K562 (cell line): ENCODE measurements at regions not wholly inside any gene's neighbourhood (a gene's known extent, or its start where the extent isn't known, plus 50 kb on each side); places are given as distances from the start of the nearest gene placed in this dataset.
"Not testable (repeated sequence)": the region's sequence is repeated elsewhere in the genome, so short reads cannot be mapped to it uniquely, and the experiment has no call there.

Source experiments
- ATAC-seq: fragments of 200-7000 bp; cut with Tn5 transposase; 3 replicates; pipeline ENCODE4 v1.9.1; 2020; ENCODE audit warnings: moderate library complexity
- BruUV-seq: library from RNA; stranded (reverse); fragments of 400-500 nt; replicated peaks from 2 replicates; lab custom pipeline; 2021; lab: Mats Ljungman, UMichigan
- CTCF ChIA-PET: fragments of 300-600 bp; formaldehyde crosslinking; extraction: SDS; loops from one replicate; lab custom pipeline; 2021; ENCODE audit warnings: low intra/inter-chr PET ratio; lab: Yijun Ruan, JAX
- POLR2A ChIA-PET: fragments of 300-600, 350-650 bp; sonication (Branson Sonifier 250); formaldehyde crosslinking; extraction: SDS; loops from one replicate; lab custom pipeline; 2021; ENCODE audit warnings: antibody characterized with exemption, inconsistent platforms; lab: Yijun Ruan, JAX
- DNase-seq, 4 experiments: peaks; one replicate each; pipeline versions ENCODE4 v3.0.0 to v3.0.0-alpha.2; 2011 to 2018; ENCODE audit warnings: low spot score in 3 of 4, mixed read lengths in 3 of 4; ENCODE audit errors: extremely low read depth in 1 of 4
- FAIRE-seq: peaks from 2 replicates; lab custom pipeline; 2011; peaks lifted over from hg19 to GRCh38; lab: Jason Lieb, UNC
- H2AFZ ChIP-seq: 2 replicates; pipeline ENCODE4 v1.6.0; 2011; ENCODE audit warnings: low read depth, low read length, control low read depth, inconsistent platforms
- H3K27ac ChIP-seq: fragments of 200-600 bp; 3 replicates; pipeline ENCODE4 v1.8.0; 2011; ENCODE audit warnings: low read depth, mild to moderate bottlenecking, control low read depth, inconsistent platforms, low read length, moderate library complexity, mixed read lengths; ENCODE audit errors: extremely low read depth
- H3K27me3 ChIP-seq, 2 experiments: fragments of 300-600 bp in 1 of 2; 2 replicates in 1 of 2; 3 replicates in 1 of 2; pipeline versions ENCODE4 v1.6.0 to v1.8.0; 2011; ENCODE audit warnings: inconsistent platforms in 2 of 2, low read length in 2 of 2, mild to moderate bottlenecking in 1 of 2, mixed read lengths in 1 of 2, moderate library complexity in 1 of 2; ENCODE audit not compliant: control insufficient read depth in 2 of 2, insufficient read depth in 2 of 2
- H3K36me3 ChIP-seq: fragments of 300-600 bp; 3 replicates; pipeline ENCODE4 v1.8.0; 2011; ENCODE audit warnings: mild to moderate bottlenecking, low read length, inconsistent platforms; ENCODE audit not compliant: control insufficient read depth, insufficient read depth
- H3K4me1 ChIP-seq, 2 experiments: fragments of 200-600 bp in 1 of 2; replicated peaks in 1 of 2; 2 replicates in 1 of 2; 3 replicates in 1 of 2; pipeline versions ENCODE4 v1.5.1 to v1.8.0; 2011; ENCODE audit warnings: inconsistent platforms in 2 of 2, low read length in 2 of 2, mild to moderate bottlenecking in 1 of 2, mixed read lengths in 1 of 2, moderate library complexity in 1 of 2; ENCODE audit not compliant: control insufficient read depth in 2 of 2, insufficient read depth in 2 of 2
- H3K4me2 ChIP-seq: 2 replicates; pipeline ENCODE4 v1.6.1; 2011; ENCODE audit warnings: low read length, control low read depth, inconsistent platforms, mixed read lengths; ENCODE audit not compliant: insufficient read depth
- H3K4me3 ChIP-seq: fragments of 200-600 bp; sonication (generic), shearing (Covaris generic); 2 replicates; pipeline ENCODE4 v1.5.1; 2016; ENCODE audit warnings: control low read depth, inconsistent platforms
- H3K79me2 ChIP-seq: fragments of 200-600 bp; 3 replicates; pipeline ENCODE4 v1.8.0; 2011; ENCODE audit warnings: low read length, inconsistent platforms; ENCODE audit not compliant: control insufficient read depth, insufficient read depth
- H3K9ac ChIP-seq, 2 experiments: 2 replicates each; pipeline versions ENCODE4 v1.6.0 to v1.6.1; 2011; ENCODE audit warnings: low read depth in 2 of 2, low read length in 2 of 2, control low read depth in 1 of 2, inconsistent platforms in 1 of 2, mild to moderate bottlenecking in 1 of 2, mixed read lengths in 1 of 2; ENCODE audit not compliant: insufficient read depth in 1 of 2
- H3K9me1 ChIP-seq: one replicate; pipeline ENCODE4 v1.6.0; 2011; ENCODE audit warnings: inconsistent platforms, mild to moderate bottlenecking, low read length, moderate library complexity; ENCODE audit not compliant: control insufficient read depth, insufficient read depth
- H3K9me3 ChIP-seq: replicated peaks from 2 replicates; pipeline ENCODE4 v1.5.1; 2011; ENCODE audit warnings: low read depth, low read length, inconsistent platforms; ENCODE audit not compliant: control insufficient read depth, insufficient read depth
- H4K20me1 ChIP-seq: replicated peaks from 2 replicates; pipeline ENCODE4 v1.6.1; 2011; ENCODE audit warnings: low read length, inconsistent platforms, mixed read lengths; ENCODE audit not compliant: control insufficient read depth, insufficient read depth
- ARHGAP35 ChIP-seq: fragments of 450-650 bp; IDR thresholded peaks from 2 replicates; pipeline ENCODE4 v1.6.1; 2018; ENCODE audit not compliant: partially characterized antibody
- FOXK1 ChIP-seq: sonication (generic); formaldehyde crosslinking; IDR thresholded peaks from 2 replicates; pipeline ENCODE4 v1.8.0; 2022; ENCODE audit warnings: missing genetic modification reagents, mild to moderate bottlenecking, borderline replicate concordance
- NEUROD1 ChIP-seq: fragments of 150-350 bp; IDR thresholded peaks from 2 replicates; pipeline ENCODE4 v1.6.1; 2014; ENCODE audit warnings: borderline replicate concordance, low read length, low read depth; ENCODE audit not compliant: partially characterized antibody
- STAG1 ChIP-seq: sonication (generic); formaldehyde crosslinking; IDR thresholded peaks from 2 replicates; pipeline ENCODE4 v1.5.0; 2020; ENCODE audit warnings: missing genetic modification reagents, borderline replicate concordance
- TCF7L2 ChIP-seq: fragments of 150-350 bp; IDR thresholded peaks from 2 replicates; pipeline ENCODE4 v1.6.1; 2016; ENCODE audit warnings: low read depth, mild to moderate bottlenecking, low read length, moderate library complexity
- U2AF2 ChIP-seq: fragments of 200-400 bp; formaldehyde crosslinking; optimal IDR thresholded peaks from 2 replicates; pipeline ENCODE3; 2017; ENCODE audit warnings: low read depth, mild to moderate bottlenecking, low read length
- YBX1 ChIP-seq: fragments of 450-650 bp; IDR thresholded peaks from 2 replicates; pipeline ENCODE4 v1.7.1; 2016; ENCODE audit warnings: mild to moderate bottlenecking
- ZKSCAN1 ChIP-seq: fragments of 150-350 bp; IDR thresholded peaks from 2 replicates; pipeline ENCODE4 v1.6.1; 2016; ENCODE audit warnings: low read depth, low read length
- ZNF695 ChIP-seq: fragments of 450-650 bp; formaldehyde crosslinking; IDR thresholded peaks from 2 replicates; pipeline ENCODE4 v1.4.0; 2020; ENCODE audit warnings: mild to moderate bottlenecking, moderate library complexity
- WGBS: fragments of 100-300 bp; shearing (Covaris generic); methylation state at CpG from one replicate; pipeline ENCODE4 v1.1.6; 2016; ENCODE audit warnings: low coverage, mixed read lengths; ENCODE audit not compliant: insufficient coverage; ENCODE audit errors: missing lambda C conversion rate; 5-methylcytosine and 5-hydroxymethylcytosine counted together
- in situ Hi-C: fragments of 300-500 bp; cut with MboI; formaldehyde crosslinking; loops from 4 replicates; pipeline ENCODE4 v1.15.0; 2018; ENCODE audit warnings: inconsistent platforms, mixed read lengths
- intact Hi-C: fragments of 100-400 bp; cut with micrococcal nuclease; formaldehyde crosslinking; loops from 2 replicates; pipeline ENCODE4 v1.14.2; 2022

DNA sequence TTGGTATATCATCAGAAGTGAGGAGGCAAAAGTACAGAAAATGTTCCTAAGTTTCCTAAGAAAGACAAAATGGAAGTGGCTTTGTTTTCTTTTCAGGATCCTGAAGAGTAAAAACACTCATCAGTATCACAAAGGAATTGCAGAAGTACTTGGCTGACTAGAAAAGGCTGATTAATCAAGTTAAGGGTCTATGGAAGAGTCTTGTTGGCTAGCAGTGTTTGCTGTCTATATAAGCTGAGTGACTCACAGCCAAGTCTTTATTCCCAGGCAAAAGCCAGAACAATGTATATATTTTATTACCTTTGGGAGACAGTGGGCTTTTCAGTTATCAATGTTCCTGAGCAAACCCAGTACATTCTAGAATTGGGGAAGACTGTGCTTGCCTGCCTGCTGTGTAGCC, 777.0 kb downstream of the PLA2G4A start:
- no peak for TF ChIP-seq STAG1 (CRISPR knock-in tag)
- TF ChIP-seq NEUROD1: no peak
- no peak for TF ChIP-seq TCF7L2
- TF ChIP-seq U2AF2: no peak
- TF ChIP-seq ZKSCAN1: no peak
- no peak for TF ChIP-seq ARHGAP35
- TF ChIP-seq FOXK1 (CRISPR knock-in tag): no peak
- no peak for TF ChIP-seq ZNF695 (CRISPR knock-in tag)
- no peak for TF ChIP-seq YBX1
- TF ChIP-seq, all 486 proteins: peak for 0
- no peaks in the 10 kb centered on the region for H3K79me2 ChIP-seq
- DNase-seq (no peak), FAIRE-seq (no peak), ATAC-seq (no peak)
- intact Hi-C loops: no loop called here
- in situ Hi-C loops: no loop called here
- no peaks in the 10 kb centered on the region for H3K4me1 ChIP-seq
- BruUV-seq: no TSS peak
- ChIA-PET CTCF (no interaction called here), POLR2A (no interaction called here)
- no peak overlapping the region for H2AFZ ChIP-seq
- no peaks in the 10 kb centered on the region for H4K20me1 ChIP-seq
- H3K9me1 ChIP-seq: no peaks in the 10 kb centered on the region
- no peaks in the 10 kb centered on the region for H3K36me3 ChIP-seq
- no peaks in the 10 kb centered on the region for H3K9me3 ChIP-seq
- H3K9ac ChIP-seq: no peak overlapping the region
- H3K4me2 ChIP-seq: no peak overlapping the region
- H3K4me3 ChIP-seq: no peak overlapping the region
- H3K27me3 ChIP-seq: no peaks in the 10 kb centered on the region
- no peak overlapping the region for H3K27ac ChIP-seq

DNA sequence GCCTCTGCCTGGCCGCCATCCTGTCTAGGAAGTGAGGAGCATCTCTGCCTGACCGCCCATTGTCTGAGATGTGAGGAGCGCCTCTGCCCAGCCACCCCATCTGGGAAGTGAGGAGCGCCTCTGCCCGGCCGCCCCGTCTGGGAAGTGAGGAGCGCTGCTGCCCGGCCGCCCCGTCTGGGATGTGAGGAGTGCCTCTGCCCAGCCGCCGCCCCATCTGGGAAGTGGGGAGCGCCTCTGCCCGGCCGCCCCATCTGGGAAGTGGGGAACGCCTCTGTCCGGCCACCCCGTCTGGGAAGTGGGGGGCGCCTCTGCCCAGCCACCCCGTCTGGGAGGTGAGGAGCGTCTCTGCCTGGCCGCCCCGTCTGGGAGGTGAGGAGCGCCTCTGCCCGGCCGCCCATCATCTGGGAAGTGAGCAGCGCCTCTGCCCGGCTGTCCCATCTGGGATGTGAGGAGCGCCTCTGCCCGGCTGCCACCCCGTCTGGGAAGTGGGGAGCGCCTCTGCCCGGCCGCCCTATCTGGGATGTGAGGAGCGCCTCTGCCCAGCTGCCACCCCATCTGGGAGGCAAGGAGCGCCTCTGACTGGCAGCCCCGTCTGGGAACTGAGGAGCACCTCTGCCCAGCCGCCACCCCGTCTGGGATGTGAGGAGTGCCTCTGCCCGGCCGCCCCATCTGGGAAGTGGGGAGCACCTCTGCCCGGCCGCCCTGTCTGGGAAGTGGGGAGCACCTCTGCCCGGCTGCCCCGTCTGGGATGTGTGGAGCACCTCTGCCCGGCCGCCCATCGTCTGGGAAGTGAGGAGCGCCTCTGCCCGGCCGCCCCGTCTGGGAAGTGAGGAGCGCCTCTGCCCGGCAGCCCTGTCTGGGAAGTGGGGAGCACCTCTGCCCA, 787.3 kb downstream of the PLA2G4A start:
- FAIRE-seq, H3K27ac ChIP-seq, intact Hi-C loops, ATAC-seq, POLR2A ChIA-PET, CTCF ChIA-PET, H3K9me3 ChIP-seq, H2AFZ ChIP-seq, H3K9me1 ChIP-seq, H3K9ac ChIP-seq, in situ Hi-C loops, H3K4me2 ChIP-seq, H3K79me2 ChIP-seq, H3K4me1 ChIP-seq, H3K36me3 ChIP-seq, H3K4me3 ChIP-seq, BruUV-seq, DNase-seq, H3K27me3 ChIP-seq, H4K20me1 ChIP-seq: not testable (repeated sequence)
- 6% methylated on average over 38 of the region's 55 CpGs for WGBS

- H3K4me2 ChIP-seq, BruUV-seq, H2AFZ ChIP-seq, H3K36me3 ChIP-seq, POLR2A ChIA-PET, in situ Hi-C loops, H3K27me3 ChIP-seq, H4K20me1 ChIP-seq, H3K9me1 ChIP-seq, FAIRE-seq, H3K9me3 ChIP-seq, DNase-seq, H3K27ac ChIP-seq, ATAC-seq, H3K79me2 ChIP-seq, H3K4me3 ChIP-seq, CTCF ChIA-PET, H3K4me1 ChIP-seq, H3K9ac ChIP-seq, intact Hi-C loops: not testable (repeated sequence)
- WGBS: 0% methylated on average over 4 of the region's 21 CpGs
Observed at GRCh38 chr1:187616830-187617229, 788.1 kb downstream of the PLA2G4A start.
